ENCODE measurements at regions not wholly inside any gene's neighbourhood (a gene's known extent, or its start where the extent isn't known, plus 50 kb on each side); places are given as distances from the start of the nearest gene placed in this dataset.

GRCh38 chr1:192238421-192238820, 78.4 kb upstream of the RGS21 start:
- Histone ChIP-seq H3K4me3 (no peak overlapping the region), H3K27me3 (no peaks in the 10 kb centered on the region), H3K36me3 (no peaks in the 10 kb centered on the region), H3K4me1 (no peaks in the 10 kb centered on the region), H3K9me3 (replicated peaks) (no peaks in the 10 kb centered on the region), H3K27ac (no peak overlapping the region)
- DNase-seq = no peak

GRCh38 chr1:192243721-192244120, 73.1 kb upstream of the RGS21 start:
- H3K36me3 ChIP-seq = no peaks in the 10 kb centered on the region
- no peaks in the 10 kb centered on the region for H3K4me1 ChIP-seq
- DNase-seq = no peak
- no peak overlapping the region for H3K27ac ChIP-seq
- no peaks in the 10 kb centered on the region for H3K27me3 ChIP-seq
- H3K4me3 ChIP-seq = no peak overlapping the region
- H3K9me3 ChIP-seq (replicated peaks) = no peaks in the 10 kb centered on the region

- H3K4me3 ChIP-seq = no peak overlapping the region
- H3K36me3 ChIP-seq = no peaks in the 10 kb centered on the region
- no peaks in the 10 kb centered on the region for H3K4me1 ChIP-seq
- H3K27me3 ChIP-seq = no peaks in the 10 kb centered on the region
- DNase-seq = no peak
- H3K27ac ChIP-seq = no peak overlapping the region
- no peaks in the 10 kb centered on the region for H3K9me3 ChIP-seq (replicated peaks)
Measured at GRCh38 chr1:192251735-192252134, 65.1 kb upstream of the RGS21 start.

GRCh38 chr1:192252776-192253175, 64.0 kb upstream of the RGS21 start:
- no peak for DNase-seq
- no peaks in the 10 kb centered on the region for H3K4me1 ChIP-seq
- H3K4me3 ChIP-seq = no peak overlapping the region
- H3K36me3 ChIP-seq = no peaks in the 10 kb centered on the region
- H3K27me3 ChIP-seq = no peaks in the 10 kb centered on the region
- no peak overlapping the region for H3K27ac ChIP-seq
- H3K9me3 ChIP-seq (replicated peaks) = no peaks in the 10 kb centered on the region

GRCh38 chr1:192256674-192257334, 60.0 kb upstream of the RGS21 start:
- H3K36me3 ChIP-seq = no peaks in the 10 kb centered on the region
- no peaks in the 10 kb centered on the region for H3K9me3 ChIP-seq (replicated peaks)
- no peaks in the 10 kb centered on the region; the same call in 1 of the 2 replicates for H3K4me1 ChIP-seq
- no peak overlapping the region for H3K4me3 ChIP-seq
- H3K27ac ChIP-seq = no peak overlapping the region
- DNase-seq = no peak
- no peaks in the 10 kb centered on the region for H3K27me3 ChIP-seq

GRCh38 chr1:192260076-192260475, 56.7 kb upstream of the RGS21 start:
- no peaks in the 10 kb centered on the region for H3K27me3 ChIP-seq
- H3K4me1 ChIP-seq = no peaks in the 10 kb centered on the region; the same call in 1 of the 2 replicates
- H3K4me3 ChIP-seq = no peak overlapping the region
- H3K9me3 ChIP-seq (replicated peaks) = no peaks in the 10 kb centered on the region
- no peak overlapping the region; the same call in 1 of the 2 replicates for H3K27ac ChIP-seq
- DNase-seq = peak in 1 of 2 experiments; percentile 3
- H3K36me3 ChIP-seq = no peaks in the 10 kb centered on the region

- Histone ChIP-seq H3K36me3 (no peaks in the 10 kb centered on the region), H3K27ac (no peak overlapping the region), H3K4me1 (no peaks in the 10 kb centered on the region; the same call in 1 of the 2 replicates), H3K27me3 (no peaks in the 10 kb centered on the region), H3K4me3 (no peak overlapping the region), H3K9me3 (replicated peaks) (no peaks in the 10 kb centered on the region)
- DNase-seq = peak in 1 of 2 experiments; percentile 13
Measured at GRCh38 chr1:192261476-192261875, 55.3 kb upstream of the RGS21 start.

GRCh38 chr1:192263436-192263835, 53.4 kb upstream of the RGS21 start:
- DNase-seq = peak in 1 of 2 experiments; percentile 3
- H3K4me1 ChIP-seq = no peaks in the 10 kb centered on the region; the same call in 1 of the 2 replicates
- no peak overlapping the region for H3K27ac ChIP-seq

GRCh38 chr1:192265516-192266173, 51.1 kb upstream of the RGS21 start:
- no peaks in the 10 kb centered on the region for H3K9me3 ChIP-seq (replicated peaks)
- H3K27ac ChIP-seq = no peak overlapping the region
- H3K4me1 ChIP-seq = no peaks in the 10 kb centered on the region; the same call in 1 of the 2 replicates
- no peak for DNase-seq
- no peaks in the 10 kb centered on the region for H3K36me3 ChIP-seq
- H3K4me3 ChIP-seq = no peak overlapping the region
- no peaks in the 10 kb centered on the region for H3K27me3 ChIP-seq

More at GRCh38 chr1:192263436-192263835, 53.4 kb upstream of the RGS21 start:
- Histone ChIP-seq H3K4me3 (no peak overlapping the region), H3K36me3 (no peaks in the 10 kb centered on the region), H3K27me3 (no peaks in the 10 kb centered on the region), H3K9me3 (replicated peaks) (no peaks in the 10 kb centered on the region)

GRCh38 chr1:192266645-192267044, 50.1 kb upstream of the RGS21 start:
- H3K36me3 ChIP-seq = no peaks in the 10 kb centered on the region
- DNase-seq = no peak
- H3K27ac ChIP-seq = no peak overlapping the region
- H3K4me3 ChIP-seq = no peak overlapping the region
- H3K27me3 ChIP-seq = no peaks in the 10 kb centered on the region
- H3K9me3 ChIP-seq (replicated peaks) = no peaks in the 10 kb centered on the region
- H3K4me1 ChIP-seq = no peaks in the 10 kb centered on the region

All from SJCRH30 (cell line).